ENCODE measurements at regions not wholly inside any gene's neighbourhood (a gene's known extent, or its start where the extent isn't known, plus 50 kb on each side); places are given as distances from the start of the nearest gene placed in this dataset.

GRCh38 chr2:57205241-57205640, 841.4 kb upstream of the VRK2 start:
- Histone ChIP-seq H3K9ac (no peak overlapping the region), H3K79me2 (ENCODE audit: insufficient read depth) (no peaks in the 10 kb centered on the region), H2AFZ (ENCODE audit: low read depth) (no peak overlapping the region), H3K4me2 (no peak overlapping the region), H3K27ac (ENCODE audit: low read depth in 2 of 2, low read length in 1 of 2) (no peak overlapping the region), H4K20me1 (ENCODE audit: insufficient read depth) (no peaks in the 10 kb centered on the region), H3K4me1 (ENCODE audit: control insufficient read depth in 1 of 2, insufficient read depth in 2 of 2, low read depth in 1 of 2, low read length in 1 of 2) (no peaks in the 10 kb centered on the region), H3F3A (replicated peaks; ENCODE audit: insufficient read depth) (peaks cover 6% of the 10 kb centered on the region), H3K9me3 (no peaks in the 10 kb centered on the region; the same call in 1 of the 2 replicates), H3K9me2 (no peaks in the 10 kb centered on the region), H3K27me3 (ENCODE audit: insufficient read depth) (no peaks in the 10 kb centered on the region), H3K4me3 (ENCODE audit: low read depth in 2 of 2, low read length in 1 of 2) (no peak overlapping the region), H3K36me3 (replicated peaks in 1 of 2; ENCODE audit: control insufficient read depth in 1 of 2, insufficient read depth in 2 of 2, low read length in 1 of 2) (peaks cover 7 to 25% of the 10 kb centered on the region in 2 experiments)
- POLR2A ChIA-PET, result no interaction called here
- WGBS (ENCODE audit: low lambda C conversion rate), result 48% methylated on average over 2 of the region's 2 CpGs
- DNase-seq, result no peak
- CTCF ChIA-PET, result no interaction called here
- no peak for TF ChIP-seq EP300 (IDR thresholded peaks at IDR 0.05; ENCODE audit: borderline replicate concordance in 1 of 2, low read depth in 1 of 2, low read length in 1 of 2)
- no peak for TF ChIP-seq MAX (IDR thresholded peaks at IDR 0.05; ENCODE audit: low read depth)
- no peak for TF ChIP-seq TEAD4 (IDR thresholded peaks at IDR 0.05; ENCODE audit: borderline replicate concordance, insufficient read depth)
- no peak for TF ChIP-seq USF2 (IDR thresholded peaks at IDR 0.05; ENCODE audit: borderline replicate concordance, low read depth, low read length)
- no peak for TF ChIP-seq FOXM1 (IDR thresholded peaks at IDR 0.05; ENCODE audit: low read depth)
- TF ChIP-seq GABPA (IDR thresholded peaks at IDR 0.05; ENCODE audit: low read depth), result no peak
- TF ChIP-seq FOXJ3 (CRISPR knock-in tag; IDR thresholded peaks at IDR 0.05), result no peak
- TF ChIP-seq NRF1 (IDR thresholded peaks at IDR 0.05; ENCODE audit: low read depth, low read length), result no peak
- TF ChIP-seq GATA2 (CRISPR knock-in tag; IDR thresholded peaks at IDR 0.05), result no peak
- TF ChIP-seq ELF1 (IDR thresholded peaks at IDR 0.05), result no peak
- TF ChIP-seq MXI1 (IDR thresholded peaks at IDR 0.05; ENCODE audit: low read depth, low read length), result no peak
- TF ChIP-seq RFX5 (IDR thresholded peaks at IDR 0.05; ENCODE audit: low read length), result no peak
- TF ChIP-seq FOSL2 (IDR thresholded peaks at IDR 0.05; ENCODE audit: borderline replicate concordance, low read depth), result no peak
- no peak for TF ChIP-seq SIN3A (IDR thresholded peaks at IDR 0.05; ENCODE audit: borderline replicate concordance, low read depth, low read length)
- no peak for TF ChIP-seq REST (IDR thresholded peaks at IDR 0.05; ENCODE audit: low read depth, low read length)
